ENCODE measurements at regions not wholly inside any gene's neighbourhood (a gene's known extent, or its start where the extent isn't known, plus 50 kb on each side); places are given as distances from the start of the nearest gene placed in this dataset.

DNA sequence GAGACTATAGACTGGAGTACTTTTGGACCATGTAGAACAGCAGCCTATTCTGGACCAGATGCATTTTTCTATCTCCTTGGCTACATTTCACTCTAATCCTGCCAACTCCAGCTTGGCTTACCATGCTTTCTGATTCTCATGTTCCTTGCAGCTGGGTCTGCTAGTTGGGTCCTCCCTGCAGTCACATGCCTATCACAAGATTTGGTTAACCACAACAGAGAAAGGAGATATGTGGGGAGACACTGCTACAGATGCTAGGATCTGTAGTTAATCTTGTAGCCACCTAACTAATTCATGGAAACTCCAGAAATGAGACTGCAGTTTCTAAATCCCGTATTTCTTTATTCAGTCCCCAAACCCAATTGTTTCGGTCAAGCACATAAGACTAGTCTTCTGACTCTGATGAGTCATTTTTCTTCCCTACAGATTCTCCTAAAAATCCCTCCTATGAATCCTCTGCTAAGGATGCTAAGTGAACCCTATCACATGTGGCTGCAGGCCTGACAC lies 410.6 kb downstream of the DAD1 start:
- Histone ChIP-seq H3K27me3 (ENCODE audit: control insufficient read depth in 2 of 2, insufficient read depth in 2 of 2, low read length in 2 of 2) (peaks cover 3 to 8% of the 10 kb centered on the region in 2 donors), H3K79me2 (ENCODE audit: insufficient read depth, low read length) (no peaks in the 10 kb centered on the region), H3K4me2 (replicated peaks; ENCODE audit: extremely low read depth, low read length, poor library complexity, severe bottlenecking) (no peak overlapping the region), H4K20me1 (ENCODE audit: insufficient read depth, low read length) (no peaks in the 10 kb centered on the region), H3K9ac (ENCODE audit: insufficient read depth, low read length, poor library complexity, severe bottlenecking) (no peak overlapping the region), H3K27ac (ENCODE audit: low read depth in 1 of 2, low read length in 2 of 2) (no peak overlapping the region), H3K4me1 (ENCODE audit: control insufficient read depth in 1 of 2, insufficient read depth in 2 of 2, low read length in 2 of 2) (no peaks in the 10 kb centered on the region), H3K9me3 (replicated peaks in 1 of 2; ENCODE audit: control insufficient read depth in 1 of 2, insufficient read depth in 1 of 2, low read length in 2 of 2) (no peaks in the 10 kb centered on the region), H3K4me3 (replicated peaks in 1 of 3; ENCODE audit: low read depth in 2 of 3, low read length in 3 of 3) (no peak overlapping the region), H3K36me3 (replicated peaks in 1 of 2; ENCODE audit: control insufficient read depth in 1 of 2, insufficient read depth in 2 of 2, low read length in 2 of 2) (no peaks in the 10 kb centered on the region), H2AFZ (ENCODE audit: insufficient read depth, low read depth, low read length, poor library complexity, severe bottlenecking) (no peak overlapping the region)
- WGBS (ENCODE audit: insufficient coverage), result 0% methylated on average over 2 of the region's 2 CpGs
- peaks cover 6 to 11% (median 6%) of the 10 kb centered on the region in 3 donors for H3K27me3 Mint-ChIP-seq (ENCODE audit: low read depth in 3 of 3)
- intact Hi-C loops (cut with micrococcal nuclease), result no loop called here
- peaks cover 7% of the 10 kb centered on the region for H3K4me1 Mint-ChIP-seq
- no peak overlapping the region for H3K27ac Mint-ChIP-seq
- no peaks in the 10 kb centered on the region for H3K36me3 Mint-ChIP-seq
- H3K4me3 Mint-ChIP-seq, result no peak overlapping the region
- TF ChIP-seq CTCF (IDR thresholded peaks at IDR 0.05), result no peak
- H3K9me3 Mint-ChIP-seq, result no peaks in the 10 kb centered on the region
- no peak for DNase-seq

DNA sequence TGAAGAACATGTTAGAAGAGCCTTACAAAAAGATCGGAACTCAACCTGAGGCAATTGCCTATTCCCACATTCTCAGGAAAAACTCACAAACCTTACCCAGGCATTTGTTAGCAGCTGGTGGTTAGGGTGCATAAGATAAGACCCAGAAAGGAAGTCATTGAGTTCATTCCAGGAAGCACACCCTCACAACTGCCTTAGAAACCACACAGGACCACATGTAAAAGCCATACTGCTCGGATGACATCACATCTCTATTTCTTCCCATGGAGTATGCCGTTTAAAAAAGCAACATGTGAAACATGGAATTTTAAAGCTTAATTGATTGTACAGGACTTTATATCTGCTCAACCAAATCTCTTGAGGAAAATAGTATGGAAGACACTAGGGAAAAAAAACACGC lies 411.2 kb downstream of the DAD1 start:
- Histone ChIP-seq H3K4me2 (replicated peaks; ENCODE audit: extremely low read depth, low read length, poor library complexity, severe bottlenecking) (no peak overlapping the region), H3K9ac (ENCODE audit: insufficient read depth, low read length, poor library complexity, severe bottlenecking) (no peak overlapping the region), H4K20me1 (ENCODE audit: insufficient read depth, low read length) (no peaks in the 10 kb centered on the region), H2AFZ (ENCODE audit: insufficient read depth, low read depth, low read length, poor library complexity, severe bottlenecking) (no peak overlapping the region), H3K4me3 (replicated peaks in 1 of 3; ENCODE audit: low read depth in 2 of 3, low read length in 3 of 3) (no peak overlapping the region), H3K27me3 (ENCODE audit: control insufficient read depth in 2 of 2, insufficient read depth in 2 of 2, low read length in 2 of 2) (peaks cover 3 to 8% of the 10 kb centered on the region in 2 donors), H3K36me3 (replicated peaks in 1 of 2; ENCODE audit: control insufficient read depth in 1 of 2, insufficient read depth in 2 of 2, low read length in 2 of 2) (no peaks in the 10 kb centered on the region), H3K27ac (ENCODE audit: low read depth in 1 of 2, low read length in 2 of 2) (no peak overlapping the region), H3K79me2 (ENCODE audit: insufficient read depth, low read length) (no peaks in the 10 kb centered on the region), H3K4me1 (ENCODE audit: control insufficient read depth in 1 of 2, insufficient read depth in 2 of 2, low read length in 2 of 2) (no peaks in the 10 kb centered on the region), H3K9me3 (replicated peaks in 1 of 2; ENCODE audit: control insufficient read depth in 1 of 2, insufficient read depth in 1 of 2, low read length in 2 of 2) (no peaks in the 10 kb centered on the region)
- peaks cover 6 to 11% (median 6%) of the 10 kb centered on the region in 3 donors for H3K27me3 Mint-ChIP-seq (ENCODE audit: low read depth in 3 of 3)
- H3K4me1 Mint-ChIP-seq, result peaks cover 7% of the 10 kb centered on the region
- no peak for TF ChIP-seq CTCF (IDR thresholded peaks at IDR 0.05)
- H3K27ac Mint-ChIP-seq, result no peak overlapping the region
- DNase-seq, result no peak
- no peak overlapping the region for H3K4me3 Mint-ChIP-seq
- no peaks in the 10 kb centered on the region for H3K9me3 Mint-ChIP-seq
- no peaks in the 10 kb centered on the region for H3K36me3 Mint-ChIP-seq
- intact Hi-C loops (cut with micrococcal nuclease), result no loop called here
- WGBS (ENCODE audit: insufficient coverage), result no CpG with 5 or more reads among the region's 4 CpGs

Data from CD14-positive monocyte (primary cell).